ENCODE measurements at regions not wholly inside any gene's neighbourhood (a gene's known extent, or its start where the extent isn't known, plus 50 kb on each side); places are given as distances from the start of the nearest gene placed in this dataset.

DNA sequence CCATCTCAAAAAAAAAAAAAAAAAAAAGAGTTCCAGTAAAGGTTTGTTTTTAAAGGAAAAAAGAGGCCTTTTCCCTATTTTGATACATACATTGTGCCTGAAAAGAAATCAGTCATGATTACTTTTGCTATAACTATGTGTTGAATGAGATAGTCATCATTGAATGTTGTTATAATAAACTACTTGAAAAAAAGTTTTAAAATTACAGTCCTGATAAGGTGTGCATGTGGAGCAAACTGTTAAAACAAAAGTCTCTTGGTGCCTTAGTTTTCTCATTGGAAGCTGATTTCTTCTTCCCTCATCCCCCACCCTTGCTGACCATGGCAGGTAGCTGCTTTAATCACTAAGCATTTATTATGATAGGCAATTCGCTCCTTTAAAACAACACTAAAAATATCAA lies 172.3 kb upstream of the TBCA start:
- DNase-seq = no peak

- no peak for DNase-seq
Observed at GRCh38 chr5:77947041-77947428, 170.9 kb upstream of the TBCA start.

GRCh38 chr5:77946381-77947040 lies 170.4 kb upstream of the TBCA start:
- peak; percentile 38 for DNase-seq

GRCh38 chr5:77945874-77946273 lies 169.7 kb upstream of the TBCA start:
- no peak for DNase-seq

- DNase-seq = no peak
Observed at GRCh38 chr5:77944757-77945340, 168.7 kb upstream of the TBCA start.

GRCh38 chr5:77943851-77944250 lies 167.7 kb upstream of the TBCA start:
- no peak for DNase-seq

DNA sequence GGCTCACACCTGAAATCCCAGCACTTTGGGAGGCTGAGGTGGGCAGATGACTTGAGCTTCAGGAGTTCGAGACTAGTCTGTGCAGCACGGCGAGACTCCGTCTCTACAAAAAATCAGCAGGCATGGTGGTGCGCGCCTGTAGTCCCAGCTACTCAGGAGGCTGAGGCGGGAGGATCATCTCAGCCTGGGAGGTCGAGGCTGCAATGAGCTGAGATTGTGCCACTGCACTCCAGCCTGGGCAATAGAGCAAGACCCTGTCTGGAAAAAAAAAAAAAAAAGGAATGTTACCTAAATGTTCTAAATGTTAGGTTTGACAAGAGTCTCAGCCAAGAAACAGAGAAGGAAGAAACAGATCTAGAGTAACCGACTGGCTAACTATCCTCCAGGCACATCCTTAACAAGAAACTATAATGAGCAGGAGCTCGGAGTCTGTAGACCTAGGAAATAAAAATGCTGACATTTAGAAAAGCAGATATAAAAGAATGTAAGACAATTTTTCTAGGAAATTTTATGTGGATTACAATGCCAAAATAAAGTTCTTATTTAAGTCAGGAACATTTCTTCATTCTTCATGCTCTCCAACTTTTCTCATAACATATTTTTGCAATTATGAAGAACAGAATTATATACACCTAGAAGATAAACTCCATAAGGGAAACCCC lies 166.6 kb upstream of the TBCA start:
- no peak for DNase-seq

DNA sequence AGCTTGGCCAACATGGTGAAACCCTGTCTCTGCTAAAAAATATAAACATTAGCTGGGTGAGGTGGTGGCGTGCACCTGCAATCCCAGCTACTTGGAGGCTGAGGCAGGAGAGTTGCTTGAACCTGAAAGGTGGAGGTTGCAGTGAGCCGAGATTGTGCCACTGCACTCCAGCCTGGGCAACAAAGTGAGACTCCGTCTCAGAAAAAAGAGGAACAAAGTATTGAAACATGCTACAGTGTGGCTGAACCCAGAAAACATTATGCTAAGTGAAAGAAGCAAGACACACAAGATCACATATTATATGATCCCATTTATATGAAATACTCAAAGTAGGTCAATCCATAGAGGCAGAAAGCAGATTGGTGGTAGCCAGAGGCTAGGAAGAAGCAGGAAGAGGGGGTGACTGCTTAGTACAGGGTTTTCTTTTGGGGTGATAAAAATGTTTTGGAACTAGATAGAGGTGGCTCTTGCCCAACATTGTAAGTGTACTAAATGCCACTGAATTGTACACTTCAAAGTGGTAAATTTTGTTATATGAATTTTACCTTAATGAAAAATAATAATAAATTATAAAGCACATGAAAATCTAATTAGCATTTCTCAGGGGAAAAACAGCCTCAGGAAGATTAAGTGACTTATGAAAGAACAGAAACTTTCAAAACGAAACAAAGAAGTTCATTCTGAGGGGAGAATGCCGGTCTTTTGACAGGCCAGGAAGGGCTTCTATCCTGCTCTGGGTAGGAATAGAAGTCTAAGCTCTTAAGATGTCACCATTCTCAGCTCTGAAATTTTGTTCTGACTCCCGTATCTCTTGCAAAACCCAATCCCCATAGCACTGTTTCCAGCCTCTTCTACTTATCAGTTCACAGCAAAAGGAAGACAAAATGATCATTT lies 161.1 kb upstream of the TBCA start:
- no peak for DNase-seq

- no peak for DNase-seq
Observed at GRCh38 chr5:77936365-77936693, 160.2 kb upstream of the TBCA start.

DNA sequence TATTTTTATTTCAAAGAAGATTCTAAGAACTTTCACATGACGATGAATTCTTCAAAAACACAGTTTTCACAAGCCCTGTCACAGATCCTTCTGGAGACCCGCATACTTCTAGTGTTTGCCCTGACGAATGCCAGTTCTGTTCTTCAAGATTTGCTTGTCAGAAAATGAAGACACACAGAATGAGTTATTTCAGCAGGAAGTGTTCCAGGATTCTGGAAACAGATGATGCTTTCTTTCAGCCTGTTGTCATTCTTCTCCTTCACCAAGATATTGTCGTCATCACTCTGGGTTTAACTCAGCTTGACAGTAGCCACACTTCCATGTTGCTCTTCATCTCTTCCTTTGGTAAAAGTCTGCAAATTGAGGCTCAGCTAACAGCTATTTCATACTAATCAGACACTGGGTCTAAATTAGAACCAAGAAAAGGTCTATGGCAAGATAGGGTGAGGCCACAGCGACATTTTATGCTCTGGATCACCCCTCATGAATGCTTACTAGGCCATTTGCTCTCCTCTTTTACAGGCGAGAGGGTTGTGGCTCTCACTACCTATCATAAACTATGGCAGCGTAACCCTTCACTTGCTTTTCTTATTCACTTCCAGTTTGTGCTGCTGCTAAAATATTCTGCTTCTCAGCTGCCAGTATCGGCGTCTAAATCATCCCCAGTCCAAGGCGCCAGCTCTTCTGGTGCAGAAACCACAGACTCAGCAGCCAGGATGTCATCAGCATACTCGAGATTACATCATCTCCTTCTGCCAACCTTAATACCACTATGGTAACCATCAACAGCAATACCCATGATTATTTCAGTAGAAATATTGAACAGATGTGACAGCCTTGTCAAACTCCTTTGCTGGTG lies 159.6 kb upstream of the TBCA start:
- DNase-seq = peak; percentile 61

DNA sequence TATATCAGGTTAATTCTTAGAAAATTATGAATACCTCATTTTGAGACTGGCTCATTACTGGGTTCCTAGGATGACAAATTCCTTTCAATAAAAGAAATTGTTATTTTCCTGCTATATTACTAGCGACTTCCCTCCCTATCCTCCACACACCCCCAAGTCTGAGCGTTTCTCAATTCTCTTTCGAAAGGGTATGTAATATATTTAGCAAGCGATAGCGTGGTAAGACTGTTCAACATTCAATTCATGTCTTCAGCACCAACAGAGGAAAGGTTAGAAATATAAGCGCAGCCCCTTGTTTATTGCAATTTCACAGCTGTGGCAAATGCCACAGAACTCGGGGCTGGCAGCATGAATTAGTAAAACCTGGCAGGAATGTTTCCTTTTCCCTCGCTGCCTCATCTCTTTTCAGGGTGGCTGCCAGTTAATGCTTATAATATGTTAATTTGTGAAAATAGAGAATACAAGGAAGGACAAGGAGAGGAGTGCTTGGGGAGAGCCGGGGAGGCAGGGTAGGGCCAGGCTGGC lies 152.7 kb upstream of the TBCA start:
- no peak for DNase-seq

GRCh38 chr5:77926337-77926736 lies 150.2 kb upstream of the TBCA start:
- no peak for DNase-seq

- no peak for DNase-seq
Observed at GRCh38 chr5:77925503-77925902, 149.4 kb upstream of the TBCA start.

GRCh38 chr5:77924081-77924480 lies 147.9 kb upstream of the TBCA start:
- DNase-seq = peak; percentile 22

DNA sequence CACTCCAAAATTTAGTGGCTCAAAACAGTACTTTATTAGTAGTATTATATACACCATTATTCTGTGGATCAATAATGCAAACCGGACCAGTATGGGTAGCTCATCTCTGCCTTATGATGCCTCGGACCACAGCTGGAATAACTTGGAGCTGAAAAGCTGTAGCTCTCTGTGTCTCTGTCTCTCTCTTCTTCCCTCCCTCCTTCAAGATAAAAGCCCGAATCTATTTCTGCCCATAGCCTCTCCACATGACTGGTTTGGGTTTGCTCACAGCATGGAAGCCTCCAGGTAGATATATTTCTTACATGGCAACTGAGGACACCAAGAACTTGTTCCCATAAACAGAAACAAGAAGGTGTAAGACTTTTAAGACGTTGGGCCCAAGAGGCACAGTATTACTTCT lies 147.5 kb upstream of the TBCA start:
- DNase-seq = no peak

DNA sequence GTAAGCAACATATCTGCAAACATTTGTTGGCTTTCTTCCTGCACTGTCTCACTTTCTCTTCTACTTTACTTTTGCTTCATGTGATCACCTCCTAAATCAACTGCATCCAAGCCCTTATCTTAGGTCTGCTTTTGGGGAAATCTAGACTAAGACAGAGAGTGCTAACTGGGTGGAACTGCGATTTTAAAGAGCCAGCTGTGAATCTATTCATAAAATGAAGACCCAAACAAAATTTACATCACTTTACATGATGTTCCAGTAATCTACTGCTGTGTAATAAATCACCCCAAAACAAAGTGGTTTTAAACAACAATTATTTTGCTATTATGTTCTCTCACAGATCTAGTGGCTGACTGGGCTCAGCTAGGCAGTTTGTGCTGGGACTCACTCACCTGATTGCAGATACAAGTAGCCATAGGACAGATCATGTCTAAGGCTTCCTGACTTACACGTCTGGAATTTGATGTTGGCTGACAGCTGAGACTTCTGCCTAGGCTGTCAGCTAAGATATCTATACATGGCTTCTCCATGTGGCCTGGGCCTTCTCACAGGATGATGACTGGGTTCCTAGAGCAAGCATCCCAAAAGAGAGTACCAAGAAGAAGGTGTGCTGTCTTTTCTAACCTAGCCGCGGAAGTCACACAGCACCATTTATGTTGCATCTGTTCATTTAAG lies 145.1 kb upstream of the TBCA start:
- DNase-seq = peak; percentile 17

GRCh38 chr5:77920359-77921058 lies 144.4 kb upstream of the TBCA start:
- DNase-seq = no peak

DNA sequence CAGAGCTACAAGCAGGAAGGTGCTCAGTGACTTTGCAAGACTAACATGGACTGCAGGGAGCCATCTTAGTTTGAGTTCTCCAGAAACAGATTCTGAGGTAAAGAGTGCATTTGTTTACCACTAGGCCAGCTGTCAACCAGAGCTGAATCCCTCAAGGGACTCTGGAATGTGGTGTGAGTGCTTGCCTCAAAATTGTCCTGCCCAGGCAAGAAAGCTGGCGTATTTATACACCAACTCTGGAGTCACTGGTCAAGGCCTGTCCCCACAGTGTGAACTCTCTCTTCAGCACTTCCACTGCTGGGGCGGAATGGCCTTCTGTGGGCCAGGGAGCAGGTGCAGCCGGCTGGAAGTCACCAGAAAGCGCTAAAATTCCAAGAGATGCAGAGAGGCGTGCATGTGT lies 139.2 kb upstream of the TBCA start:
- no peak for DNase-seq

DNA sequence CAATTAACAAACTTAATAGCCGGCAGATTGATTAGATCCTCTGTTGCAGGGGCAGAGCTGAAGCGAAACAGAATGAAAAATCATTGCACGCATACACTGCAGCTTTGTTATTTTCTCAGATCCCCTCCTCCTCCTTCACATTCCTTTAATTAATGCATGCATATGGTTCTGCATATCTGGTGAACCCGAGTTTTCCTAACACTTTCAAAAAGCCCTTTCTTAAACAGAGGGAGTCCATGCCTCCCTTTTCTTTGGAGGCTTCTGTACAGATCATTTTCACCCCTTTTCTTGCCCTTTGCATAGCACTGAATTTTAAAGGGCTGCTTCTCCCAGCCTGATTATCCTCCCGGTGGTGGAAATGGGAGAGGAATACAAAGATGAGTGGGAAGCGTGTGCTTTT lies 136.6 kb upstream of the TBCA start:
- DNase-seq = no peak

GRCh38 chr5:77910602-77911188 lies 134.6 kb upstream of the TBCA start:
- no peak for DNase-seq

DNA sequence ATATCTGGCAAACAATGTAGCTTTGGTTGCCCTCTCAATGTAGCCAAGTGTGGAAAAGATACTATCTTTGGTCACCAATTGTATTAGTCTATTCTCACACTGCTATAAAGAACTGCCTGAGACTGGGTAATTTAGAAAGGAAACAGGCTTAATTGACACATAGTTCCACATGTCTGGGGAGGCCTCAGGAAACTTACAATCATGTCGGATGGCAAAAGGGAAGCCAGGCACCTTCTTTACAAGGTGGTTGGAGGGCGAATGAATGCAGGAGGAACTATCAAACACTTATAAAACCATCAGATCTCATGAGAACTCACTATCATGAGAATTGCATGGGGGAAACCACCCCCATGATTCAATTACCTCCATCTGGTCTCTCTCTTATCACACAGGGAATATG lies 133.1 kb upstream of the TBCA start:
- DNase-seq = no peak

Measured in fibroblast of skin of right biceps (primary cell).